GM23248 (cell line): ENCODE measurements at regions not wholly inside any gene's neighbourhood (a gene's known extent, or its start where the extent isn't known, plus 50 kb on each side); places are given as distances from the start of the nearest gene placed in this dataset.

Experiments used
- EZH2 ChIP-seq: fragments of 200-600 bp; sonication (generic); IDR thresholded peaks from 2 replicates; pipeline ENCODE4 v1.6.1; 2018; ENCODE audit warnings: antibody characterized with exemption, mild to moderate bottlenecking; ENCODE audit not compliant: insufficient read depth, poor library complexity, severe bottlenecking
- EZH2phosphoT487 ChIP-seq: fragments of 200-600 bp; sonication (generic); IDR thresholded peaks from 2 replicates; pipeline ENCODE4 v1.6.1; 2018; ENCODE audit warnings: antibody characterized with exemption, moderate library complexity, mild to moderate bottlenecking, low read depth; ENCODE audit not compliant: insufficient read depth

DNA sequence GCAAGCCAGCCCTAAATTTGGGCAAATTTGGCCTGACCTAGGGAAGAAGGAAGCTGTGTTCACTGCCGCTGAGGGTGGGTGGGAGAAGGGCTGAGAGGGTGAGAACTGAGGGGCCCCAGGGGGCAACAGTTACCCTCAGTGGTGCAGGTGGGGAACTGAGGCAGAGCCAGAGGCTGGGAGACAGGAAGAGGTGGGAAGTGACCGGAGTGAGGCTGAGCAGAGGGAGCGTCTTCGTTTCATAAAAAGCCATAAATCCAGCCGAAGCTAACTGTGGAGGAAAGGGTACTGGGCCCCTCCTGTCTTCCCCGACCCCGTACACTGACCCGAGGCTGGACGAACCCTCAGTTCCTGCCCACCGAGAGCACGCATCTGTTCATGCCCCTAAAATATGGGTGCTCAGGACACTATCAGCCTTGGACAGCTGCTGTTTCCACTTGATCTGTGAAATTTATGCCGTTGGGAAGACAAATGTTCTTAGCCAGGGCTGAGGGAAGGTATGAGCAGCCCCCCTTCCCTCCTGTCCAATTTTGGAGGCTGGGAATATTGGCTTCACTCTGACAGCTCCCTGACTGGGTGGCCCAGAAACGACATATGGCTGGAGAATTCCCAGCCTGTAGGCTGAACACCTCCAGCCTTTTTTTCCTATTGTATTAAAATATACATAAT, 116.5 kb downstream of the KIF26A start:
- TF ChIP-seq EZH2phosphoT487 (no peak), EZH2 (no peak)
